B cell (primary cell): ENCODE measurements at regions not wholly inside any gene's neighbourhood (a gene's known extent, or its start where the extent isn't known, plus 50 kb on each side); places are given as distances from the start of the nearest gene placed in this dataset.

Experiments used
- ATAC-seq: fragments of 200-7000 bp; cut with Tn5 transposase; one replicate; pipeline ENCODE4 v1.10.0; 2021; ENCODE audit warnings: low read depth, mild to moderate bottlenecking, moderate number of reproducible peaks, moderate library complexity
- CTCF ChIA-PET: fragments of 350-600 bp; sonication (Branson Sonifier 250); formaldehyde crosslinking; loops from one replicate; lab custom pipeline; 2021; ENCODE audit warnings: antibody characterized with exemption, inconsistent platforms; lab: Charles Lee
- POLR2A ChIA-PET: fragments of 350-600 bp; sonication (Branson Sonifier 250); formaldehyde crosslinking; loops from one replicate; lab custom pipeline; 2021; ENCODE audit warnings: antibody characterized with exemption; lab: Charles Lee
- DNase-seq: peaks from one replicate; pipeline ENCODE4 v3.0.0; 2013
- H2AFZ ChIP-seq: 2 replicates; pipeline ENCODE4 v1.6.1; 2012; ENCODE audit warnings: mild to moderate bottlenecking, low read depth, low read length; ENCODE audit not compliant: insufficient read depth, poor library complexity, severe bottlenecking
- H3K27ac ChIP-seq, 2 donors: 1 replicate in 1 of 2; 2 replicates in 1 of 2; pipeline ENCODE4 v1.5.1; 2012 to 2013; ENCODE audit warnings: low read length in 2 of 2, mild to moderate bottlenecking in 2 of 2, moderate library complexity in 1 of 2
- H3K27me3 ChIP-seq, 4 experiments: fragments of 200-600 bp in 1 of 4; sonication (generic) in 1 of 4; replicated peaks in 1 of 4; 1 replicate in 2 of 4; 2 replicates in 2 of 4; pipeline versions ENCODE4 v1.6.1 to v1.7.0; 2013 to 2016; ENCODE audit warnings: low read length in 3 of 4, mild to moderate bottlenecking in 2 of 4, mixed read lengths in 1 of 4, moderate library complexity in 1 of 4; ENCODE audit not compliant: insufficient read depth in 4 of 4, control insufficient read depth in 3 of 4; ENCODE audit errors: control extremely low read depth in 1 of 4
- H3K36me3 ChIP-seq, 2 experiments: replicated peaks in 1 of 2; 1 replicate in 1 of 2; 2 replicates in 1 of 2; pipeline versions ENCODE4 v1.6.1 to v1.7.1; 2013; ENCODE audit warnings: low read length in 1 of 2; ENCODE audit not compliant: insufficient read depth in 2 of 2, control insufficient read depth in 1 of 2; ENCODE audit errors: control extremely low read depth in 1 of 2, extremely low read depth in 1 of 2
- H3K4me1 ChIP-seq, 2 donors: fragments of 200-600 bp in 1 of 2; sonication (generic) in 1 of 2; 1 replicate in 1 of 2; 2 replicates in 1 of 2; pipeline versions ENCODE4 v1.5.1 to v1.6.1; 2013 to 2017; ENCODE audit warnings: low read length in 2 of 2; ENCODE audit not compliant: control insufficient read depth in 2 of 2, insufficient read depth in 2 of 2
- H3K4me2 ChIP-seq: replicated peaks from 2 replicates; pipeline ENCODE3; 2012; ENCODE audit warnings: mild to moderate bottlenecking, low read depth, low read length; ENCODE audit not compliant: poor library complexity, severe bottlenecking
- H3K4me3 ChIP-seq, 5 experiments: fragments of 200-600 bp in 1 of 5; sonication (generic) in 1 of 5; 1 replicate in 3 of 5; 2 replicates in 2 of 5; pipeline versions ENCODE4 v1.5.1 to v1.7.0; 2011 to 2016; ENCODE audit warnings: low read length in 4 of 5, mild to moderate bottlenecking in 4 of 5, low read depth in 2 of 5, control low read depth in 1 of 5, moderate library complexity in 1 of 5; ENCODE audit not compliant: insufficient read depth in 1 of 5; ENCODE audit errors: control extremely low read depth in 1 of 5, extremely low read depth in 1 of 5
- H3K79me2 ChIP-seq: fragments of 200-600 bp; sonication (generic); one replicate; pipeline ENCODE4 v1.6.0; 2016; ENCODE audit warnings: low read length; ENCODE audit not compliant: control insufficient read depth, insufficient read depth
- H3K9ac ChIP-seq: fragments of 200-600 bp; sonication (generic); 2 replicates; pipeline ENCODE4 v1.6.1; 2017; ENCODE audit warnings: mild to moderate bottlenecking, low read length, moderate library complexity
- H3K9me3 ChIP-seq, 3 donors: one replicate each; pipeline versions ENCODE4 v1.6.1 to v1.7.1; 2013; ENCODE audit warnings: low read length in 2 of 3; ENCODE audit not compliant: control insufficient read depth in 2 of 3, insufficient read depth in 1 of 3; ENCODE audit errors: control extremely low read depth in 1 of 3
- H4K20me1 ChIP-seq: 2 replicates; pipeline ENCODE4 v1.6.0; 2012; ENCODE audit warnings: mild to moderate bottlenecking, low read length; ENCODE audit not compliant: insufficient read depth, control insufficient read depth, poor library complexity, severe bottlenecking
- H3K27ac Mint-ChIP-seq: one replicate; pipeline ENCODE4 v1.8.0; 2021; ENCODE audit warnings: mixed read lengths
- H3K27me3 Mint-ChIP-seq: one replicate; pipeline ENCODE4 v1.8.0; 2021; ENCODE audit warnings: mixed read lengths
- H3K4me1 Mint-ChIP-seq: one replicate; pipeline ENCODE4 v1.8.0; 2021; ENCODE audit warnings: mixed read lengths
- H3K4me3 Mint-ChIP-seq: one replicate; pipeline ENCODE4 v1.8.0; 2021; ENCODE audit warnings: mixed read lengths
- H3K9me3 Mint-ChIP-seq: one replicate; pipeline ENCODE4 v1.8.0; 2022; ENCODE audit warnings: mixed read lengths; ENCODE audit not compliant: insufficient read depth
- CTCF ChIP-seq: fragments of 200-600 bp; IDR thresholded peaks from one replicate; pipeline ENCODE4 v1.8.0; 2022; ENCODE audit warnings: antibody characterized with exemption, mild to moderate bottlenecking
- EZH2 ChIP-seq: IDR thresholded peaks from 2 replicates; pipeline ENCODE4 v1.6.1; 2012; ENCODE audit warnings: borderline replicate concordance, low read depth, mild to moderate bottlenecking, moderate library complexity, low read length; ENCODE audit not compliant: insufficient read depth, poor library complexity, severe bottlenecking
- WGBS: methylation state at CpG from one replicate; pipeline ENCODE4 v1.1.5; 2013; ENCODE audit warnings: missing lambda C conversion rate; ENCODE audit not compliant: insufficient coverage; 5-methylcytosine and 5-hydroxymethylcytosine counted together
- intact Hi-C: fragments of 100-400 bp; cut with micrococcal nuclease; formaldehyde crosslinking; loops from one replicate; pipeline ENCODE4 v1.10.0; 2022

DNA sequence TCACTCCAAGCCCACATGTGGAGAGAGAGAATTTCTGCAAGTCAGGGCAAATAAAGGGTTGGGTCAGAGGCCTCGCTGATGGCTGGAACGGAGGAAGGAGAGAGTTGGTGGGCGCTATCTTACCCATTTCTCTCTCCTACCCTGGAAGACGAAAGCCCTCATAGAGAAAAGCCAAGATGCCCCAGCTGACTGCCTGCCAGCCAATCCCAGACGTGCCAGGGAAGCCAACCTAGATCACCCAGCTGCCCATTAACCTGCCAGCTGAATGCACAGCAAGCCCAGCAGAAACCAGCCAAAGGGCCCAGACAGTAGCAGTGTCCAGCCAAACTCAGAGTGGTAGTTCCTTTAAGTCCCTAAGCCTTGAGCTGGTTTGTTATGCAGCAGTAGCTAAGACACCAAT is 167.0 kb upstream of the ZNF507 start:
- no peak overlapping the region for H2AFZ ChIP-seq
- no peaks in the 10 kb centered on the region for H3K4me1 ChIP-seq
- H3K4me3 ChIP-seq, result no peak overlapping the region
- TF ChIP-seq EZH2, result no peak
- TF ChIP-seq CTCF, result no peak
- H3K4me2 ChIP-seq, result no peak overlapping the region
- no peak overlapping the region for H3K27ac Mint-ChIP-seq
- H4K20me1 ChIP-seq, result no peaks in the 10 kb centered on the region
- H3K27ac ChIP-seq, result no peak overlapping the region
- no peaks in the 10 kb centered on the region for H3K79me2 ChIP-seq
- no peak overlapping the region for H3K9ac ChIP-seq
- DNase-seq (no peak), ATAC-seq (no peak)
- H3K4me1 Mint-ChIP-seq, result no peaks in the 10 kb centered on the region
- CTCF ChIA-PET, result no interaction called here
- peaks cover 0 to 16% (median 0%) of the 10 kb centered on the region in 3 donors for H3K9me3 ChIP-seq
- no peaks in the 10 kb centered on the region for H3K9me3 Mint-ChIP-seq
- intact Hi-C loops, result no loop called here
- no peak overlapping the region for H3K4me3 Mint-ChIP-seq
- no peaks in the 10 kb centered on the region for H3K27me3 ChIP-seq
- H3K36me3 ChIP-seq, result no peaks in the 10 kb centered on the region
- WGBS, result 100% methylated on average over 2 of the region's 5 CpGs
- H3K27me3 Mint-ChIP-seq, result no peaks in the 10 kb centered on the region
- POLR2A ChIA-PET, result no interaction called here

- Mint-ChIP-seq H3K9me3 (no peaks in the 10 kb centered on the region), H3K4me3 (no peak overlapping the region), H3K27me3 (no peaks in the 10 kb centered on the region), H3K4me1 (no peaks in the 10 kb centered on the region), H3K27ac (no peak overlapping the region)
- POLR2A ChIA-PET, result no interaction called here
- H3K27me3 ChIP-seq, result no peaks in the 10 kb centered on the region
- no peak for DNase-seq
- H3K27ac ChIP-seq, result no peak overlapping the region
- no peak overlapping the region for H3K4me2 ChIP-seq
- H3K9ac ChIP-seq, result no peak overlapping the region
- no peak for TF ChIP-seq EZH2
- no peak for TF ChIP-seq CTCF
- CTCF ChIA-PET, result no interaction called here
- no peaks in the 10 kb centered on the region for H4K20me1 ChIP-seq
- H3K4me3 ChIP-seq, result no peak overlapping the region
- no peaks in the 10 kb centered on the region for H3K4me1 ChIP-seq
- H3K36me3 ChIP-seq, result no peaks in the 10 kb centered on the region
- no peak overlapping the region for H2AFZ ChIP-seq
- intact Hi-C loops, result no loop called here
- no peak for ATAC-seq
- H3K79me2 ChIP-seq, result no peaks in the 10 kb centered on the region
- peaks cover 0 to 17% (median 0%) of the 10 kb centered on the region in 3 donors for H3K9me3 ChIP-seq
- 81% methylated on average over 7 of the region's 7 CpGs for WGBS
These were observed 166.5 kb upstream of the ZNF507 start for GRCh38 chr19:32178956-32179355.
